GM21515 (cell line): ENCODE measurements at regions not wholly inside any gene's neighbourhood (a gene's known extent, or its start where the extent isn't known, plus 50 kb on each side); places are given as distances from the start of the nearest gene placed in this dataset.
A peak's percentile ranks its signal among the peaks of the same experiment; 100 is the strongest.
"Not testable (repeated sequence)": the region's sequence is repeated elsewhere in the genome, so short reads cannot be mapped to it uniquely, and the experiment has no call there.

Source experiments
- ATAC-seq: cut with Tn5 transposase; IDR thresholded peaks from one replicate; pipeline ENCODE4 v1.9.1; 2021; ENCODE audit not compliant: unreplicated experiment

GRCh38 chrX:120719622-120720021, 89.8 kb upstream of the C1GALT1C1 start:
- no peak for ATAC-seq

- no peak for ATAC-seq
These were observed 89.1 kb upstream of the C1GALT1C1 start for GRCh38 chrX:120718969-120719368.

GRCh38 chrX:120702337-120702736, 72.5 kb upstream of the C1GALT1C1 start:
- ATAC-seq = not testable (repeated sequence)

- ATAC-seq = peak; percentile 78
These were observed 67.2 kb upstream of the C1GALT1C1 start for GRCh38 chrX:120697053-120697452.

- ATAC-seq = no peak
These were observed 62.5 kb upstream of the C1GALT1C1 start for GRCh38 chrX:120692319-120692718.

- ATAC-seq = no peak
These were observed 61.1 kb upstream of the C1GALT1C1 start for GRCh38 chrX:120690941-120691340.

GRCh38 chrX:120690344-120690743, 60.5 kb upstream of the C1GALT1C1 start:
- no peak for ATAC-seq

GRCh38 chrX:120680090-120680489, 50.2 kb upstream of the C1GALT1C1 start:
- ATAC-seq = no peak
